ENCODE measurements at regions not wholly inside any gene's neighbourhood (a gene's known extent, or its start where the extent isn't known, plus 50 kb on each side); places are given as distances from the start of the nearest gene placed in this dataset.

DNA sequence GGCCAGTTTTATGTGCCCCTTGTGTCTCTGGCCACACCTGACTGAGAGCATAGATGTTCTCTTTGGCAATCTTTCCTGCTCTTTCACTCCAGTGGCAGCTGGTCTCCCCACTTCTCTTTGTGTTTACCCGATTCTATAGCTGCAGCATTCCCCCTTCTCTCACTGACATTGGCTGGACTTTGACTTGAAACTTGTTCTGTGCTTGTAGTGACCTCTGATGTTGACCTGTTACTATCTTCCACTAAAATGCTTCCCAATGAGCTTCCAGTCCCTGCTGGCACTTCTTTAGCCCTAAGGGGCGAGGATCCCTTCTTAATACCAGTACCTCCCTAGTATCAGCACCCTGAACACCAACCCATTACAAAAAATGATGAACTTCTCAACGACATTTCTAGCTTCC lies 653.3 kb downstream of the LTN1 start:
- no peak for TF ChIP-seq CTCF (IDR thresholded peaks at IDR 0.05)
- TF ChIP-seq IRF2 (CRISPR knock-in tag; IDR thresholded peaks at IDR 0.05; ENCODE audit: borderline replicate concordance, low read depth), result no peak
- TF ChIP-seq E2F4 (CRISPR knock-in tag; IDR thresholded peaks at IDR 0.05; ENCODE audit: borderline replicate concordance, low read depth), result no peak
- no peak for TF ChIP-seq CREB1 (CRISPR knock-in tag; IDR thresholded peaks at IDR 0.05)
